SJCRH30 (cell line): ENCODE measurements at regions not wholly inside any gene's neighbourhood (a gene's known extent, or its start where the extent isn't known, plus 50 kb on each side); places are given as distances from the start of the nearest gene placed in this dataset.

Source experiments
- DNase-seq, 2 experiments: peaks; one replicate each; pipeline ENCODE4 v3.0.0-alpha.2; 2015 to 2020
- H3K27ac ChIP-seq: fragments of 250-450 bp; sonication (Bioruptor Pico); 2 replicates; pipeline ENCODE4 v1.5.1; 2020; ENCODE audit warnings: mild to moderate bottlenecking, moderate library complexity
- H3K27me3 ChIP-seq: fragments of 250-450 bp; sonication (Bioruptor Pico); 2 replicates; pipeline ENCODE4 v1.5.1; 2020; ENCODE audit warnings: mild to moderate bottlenecking, moderate library complexity
- H3K36me3 ChIP-seq: fragments of 250-450 bp; sonication (Bioruptor Pico); 2 replicates; pipeline ENCODE4 v1.5.1; 2020; ENCODE audit warnings: mild to moderate bottlenecking, moderate library complexity
- H3K4me1 ChIP-seq: fragments of 250-450 bp; sonication (Bioruptor Pico); 2 replicates; pipeline ENCODE4 v1.5.1; 2020; ENCODE audit warnings: mild to moderate bottlenecking, moderate library complexity
- H3K4me3 ChIP-seq: fragments of 250-450 bp; sonication (Bioruptor Pico); 2 replicates; pipeline ENCODE4 v1.5.1; 2020; ENCODE audit warnings: mild to moderate bottlenecking, moderate library complexity
- H3K9me3 ChIP-seq: fragments of 250-450 bp; sonication (Bioruptor Pico); replicated peaks from 2 replicates; pipeline ENCODE4 v1.5.1; 2020; ENCODE audit warnings: mild to moderate bottlenecking, moderate library complexity

DNA sequence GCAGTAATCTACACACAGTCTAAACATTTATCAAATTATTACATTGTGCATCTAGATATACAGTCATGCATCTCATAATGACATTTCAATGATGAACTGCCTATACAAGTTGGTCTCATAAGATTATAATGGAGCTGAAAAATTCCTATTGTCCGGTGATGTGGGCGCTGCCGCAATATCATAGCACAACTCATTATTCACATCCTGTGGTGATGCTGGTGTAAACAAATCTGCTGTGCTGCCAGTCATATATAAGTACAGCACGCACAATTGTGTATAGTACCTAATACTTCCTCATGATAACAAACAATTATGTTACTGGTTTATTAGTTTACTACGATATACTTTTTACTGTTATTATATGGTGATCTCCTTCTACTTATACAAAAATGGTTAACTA lies 768.8 kb upstream of the NOVA1 start:
- H3K36me3 ChIP-seq: no peaks in the 10 kb centered on the region
- H3K27me3 ChIP-seq: no peaks in the 10 kb centered on the region
- no peak overlapping the region for H3K4me3 ChIP-seq
- no peaks in the 10 kb centered on the region for H3K9me3 ChIP-seq
- no peak overlapping the region for H3K27ac ChIP-seq
- H3K4me1 ChIP-seq: no peaks in the 10 kb centered on the region
- no peak for DNase-seq

DNA sequence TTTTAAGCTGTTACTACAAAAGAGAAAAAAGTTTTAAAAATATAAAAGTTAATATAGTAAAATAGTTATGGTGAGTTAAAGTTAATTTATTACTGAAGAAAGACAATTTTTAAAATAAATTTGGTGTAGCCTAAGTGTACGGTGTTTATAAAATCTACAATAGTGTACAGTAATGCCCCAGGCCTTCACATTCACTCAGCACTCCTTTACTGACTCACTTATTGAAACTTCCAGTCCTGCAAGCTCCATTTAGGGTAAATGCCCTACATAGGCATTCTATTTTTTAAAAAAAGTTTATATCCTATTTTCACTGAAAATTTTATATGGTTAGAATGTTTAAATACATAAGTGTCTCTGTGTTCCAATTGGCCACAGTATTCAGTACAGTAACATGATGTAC lies 769.5 kb upstream of the NOVA1 start:
- Histone ChIP-seq H3K27ac (no peak overlapping the region), H3K4me1 (no peaks in the 10 kb centered on the region), H3K36me3 (no peaks in the 10 kb centered on the region), H3K9me3 (no peaks in the 10 kb centered on the region), H3K27me3 (no peaks in the 10 kb centered on the region), H3K4me3 (no peak overlapping the region)
- no peak for DNase-seq

DNA sequence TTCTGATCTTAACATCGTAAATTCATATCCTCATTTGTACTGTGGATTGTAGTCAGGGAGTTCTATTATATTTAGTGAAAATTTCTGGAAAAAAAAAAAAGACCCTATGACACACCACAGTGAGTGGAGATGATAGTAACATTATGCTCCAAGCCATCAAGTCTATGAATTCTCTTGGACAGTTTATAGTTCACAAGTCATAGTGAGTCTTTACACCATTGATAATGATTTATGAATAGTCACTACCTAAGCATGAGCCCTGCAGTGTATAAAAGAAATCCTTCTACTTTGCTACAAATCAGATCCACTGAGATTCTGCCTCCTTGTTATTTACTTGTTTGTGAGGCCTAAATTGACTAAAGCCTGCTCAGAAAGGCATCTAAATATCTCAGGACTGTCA lies 772.2 kb upstream of the NOVA1 start:
- Histone ChIP-seq H3K27ac (no peak overlapping the region), H3K4me3 (no peak overlapping the region), H3K9me3 (no peaks in the 10 kb centered on the region), H3K36me3 (no peaks in the 10 kb centered on the region), H3K4me1 (no peaks in the 10 kb centered on the region), H3K27me3 (no peaks in the 10 kb centered on the region)
- DNase-seq: no peak

DNA sequence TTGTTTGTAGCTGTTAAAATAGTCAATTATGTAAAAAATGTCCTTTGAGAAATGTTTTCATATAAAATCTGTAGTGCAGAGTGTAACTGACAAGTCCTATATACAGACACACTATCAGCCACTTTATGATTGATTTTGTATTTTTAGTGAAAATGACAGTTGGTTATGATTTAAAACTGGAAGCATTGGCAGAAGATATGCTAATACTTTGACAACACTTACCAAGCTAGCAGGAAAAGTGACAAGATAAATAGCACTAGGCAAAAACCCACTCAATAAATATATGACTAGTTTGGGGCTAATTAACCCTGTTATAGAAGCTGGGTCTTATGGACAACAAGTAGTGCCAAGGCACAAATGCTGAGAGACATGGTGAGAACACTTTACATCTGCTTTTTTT lies 772.9 kb upstream of the NOVA1 start:
- no peaks in the 10 kb centered on the region for H3K4me1 ChIP-seq
- DNase-seq: no peak
- no peaks in the 10 kb centered on the region for H3K36me3 ChIP-seq
- H3K27ac ChIP-seq: no peak overlapping the region
- no peaks in the 10 kb centered on the region for H3K9me3 ChIP-seq
- H3K27me3 ChIP-seq: no peaks in the 10 kb centered on the region
- no peak overlapping the region for H3K4me3 ChIP-seq

DNA sequence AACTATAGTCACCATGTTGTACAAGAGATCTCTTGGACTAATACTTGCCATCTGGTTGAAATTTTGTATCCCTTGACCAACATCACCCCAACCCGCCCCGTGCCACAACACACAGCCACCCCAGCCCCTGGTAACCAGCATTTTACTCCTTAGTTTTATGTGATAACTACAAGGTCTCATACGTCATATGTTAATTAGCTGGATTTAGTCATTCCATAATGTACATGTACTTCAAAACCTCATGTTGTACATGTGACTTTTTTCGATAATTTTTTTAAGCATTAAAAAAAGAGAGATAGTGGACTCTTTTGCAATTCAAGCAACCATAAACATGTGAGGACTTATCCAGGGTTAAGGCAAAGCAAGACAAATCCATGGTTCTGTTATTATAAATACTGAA lies 773.4 kb upstream of the NOVA1 start:
- no peaks in the 10 kb centered on the region for H3K9me3 ChIP-seq
- no peak overlapping the region for H3K27ac ChIP-seq
- H3K27me3 ChIP-seq: no peaks in the 10 kb centered on the region
- DNase-seq: no peak
- H3K36me3 ChIP-seq: no peaks in the 10 kb centered on the region
- H3K4me3 ChIP-seq: no peak overlapping the region
- H3K4me1 ChIP-seq: no peaks in the 10 kb centered on the region

DNA sequence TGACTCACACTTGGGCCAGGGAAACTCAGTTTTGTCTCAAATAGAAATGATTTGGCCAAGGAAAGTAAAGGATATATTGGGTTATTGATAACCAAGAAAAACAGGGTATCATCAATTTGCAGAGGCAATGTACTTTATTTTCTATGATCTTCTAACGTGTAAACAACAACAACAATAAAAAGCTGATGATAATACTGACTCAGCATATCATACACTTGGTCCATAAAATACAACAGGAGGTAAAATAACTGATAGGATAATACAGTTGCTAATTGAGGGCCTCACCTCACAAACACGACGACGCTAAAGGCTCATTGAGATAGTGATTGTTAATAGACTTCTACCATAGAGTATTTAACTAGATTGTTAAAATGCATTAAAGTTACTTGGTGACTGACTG lies 774.0 kb upstream of the NOVA1 start:
- no peak overlapping the region for H3K27ac ChIP-seq
- H3K4me1 ChIP-seq: no peaks in the 10 kb centered on the region
- no peaks in the 10 kb centered on the region for H3K9me3 ChIP-seq
- H3K4me3 ChIP-seq: no peak overlapping the region
- H3K27me3 ChIP-seq: no peaks in the 10 kb centered on the region
- no peak for DNase-seq
- no peaks in the 10 kb centered on the region for H3K36me3 ChIP-seq

DNA sequence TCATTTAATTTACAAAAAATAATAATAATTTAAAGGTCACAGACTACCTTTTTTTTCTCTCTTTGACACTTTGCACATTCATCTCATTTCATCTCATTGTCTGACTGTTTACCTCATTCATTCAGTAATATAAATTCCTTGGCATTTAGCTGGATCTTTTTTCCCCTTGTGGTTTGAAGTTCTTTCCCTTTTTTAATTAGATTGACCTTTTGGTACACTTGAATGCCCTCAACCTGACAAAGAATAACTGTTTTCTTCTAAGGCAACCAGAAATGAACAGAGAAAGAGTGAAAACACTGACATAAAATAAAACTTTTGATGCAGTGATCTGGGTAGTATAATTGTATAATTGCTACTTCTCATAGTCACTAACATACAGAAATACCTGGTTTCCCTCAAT lies 774.9 kb upstream of the NOVA1 start:
- Histone ChIP-seq H3K27me3 (no peaks in the 10 kb centered on the region), H3K4me3 (no peak overlapping the region), H3K9me3 (no peaks in the 10 kb centered on the region), H3K4me1 (no peaks in the 10 kb centered on the region), H3K27ac (no peak overlapping the region), H3K36me3 (no peaks in the 10 kb centered on the region)
- no peak for DNase-seq

DNA sequence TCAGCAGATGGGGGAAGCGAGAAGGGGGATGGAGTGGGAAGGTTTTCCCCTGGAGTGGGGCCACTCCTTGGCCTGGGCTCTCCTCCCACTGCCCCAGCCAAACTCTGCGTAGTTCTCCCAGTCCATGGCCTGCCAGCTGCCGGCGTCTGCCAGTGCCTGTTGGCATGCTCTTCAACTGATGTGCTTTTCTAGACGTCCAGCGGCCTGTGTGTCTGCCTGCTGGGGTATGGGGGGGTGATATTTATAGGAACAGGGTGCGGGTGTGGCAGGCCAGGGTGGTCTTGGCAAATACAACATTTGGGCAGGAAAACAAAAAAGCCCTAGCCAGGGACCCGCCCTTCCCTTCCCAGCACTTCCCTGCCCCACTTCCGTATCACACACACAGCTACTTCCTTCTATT lies 786.3 kb upstream of the NOVA1 start:
- H3K27ac ChIP-seq: no peak overlapping the region
- H3K27me3 ChIP-seq: no peaks in the 10 kb centered on the region
- no peaks in the 10 kb centered on the region for H3K9me3 ChIP-seq
- no peaks in the 10 kb centered on the region for H3K4me1 ChIP-seq
- H3K4me3 ChIP-seq: no peak overlapping the region
- H3K36me3 ChIP-seq: no peaks in the 10 kb centered on the region
- no peak for DNase-seq

DNA sequence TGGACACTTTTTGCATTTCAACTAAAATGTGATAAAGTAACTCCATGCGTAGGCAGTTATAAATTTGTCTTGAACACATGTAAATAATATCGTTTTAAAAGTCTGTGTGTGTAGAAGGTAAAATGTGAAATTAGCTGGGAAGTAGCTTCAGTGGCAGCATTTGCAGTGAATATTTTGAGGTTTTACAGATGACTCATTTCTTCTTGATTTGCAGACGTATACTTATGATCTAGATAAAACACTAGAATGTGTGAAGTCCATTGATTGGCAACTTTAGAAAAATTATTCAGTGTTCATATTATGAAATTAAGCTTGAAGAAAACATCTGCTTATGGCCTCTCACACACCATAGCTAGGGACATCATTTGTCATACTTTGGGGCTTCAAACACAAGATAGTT lies 788.6 kb upstream of the NOVA1 start:
- no peak for DNase-seq
- Histone ChIP-seq H3K27me3 (no peaks in the 10 kb centered on the region), H3K4me1 (no peaks in the 10 kb centered on the region), H3K27ac (no peak overlapping the region), H3K4me3 (no peak overlapping the region), H3K9me3 (no peaks in the 10 kb centered on the region), H3K36me3 (no peaks in the 10 kb centered on the region)

DNA sequence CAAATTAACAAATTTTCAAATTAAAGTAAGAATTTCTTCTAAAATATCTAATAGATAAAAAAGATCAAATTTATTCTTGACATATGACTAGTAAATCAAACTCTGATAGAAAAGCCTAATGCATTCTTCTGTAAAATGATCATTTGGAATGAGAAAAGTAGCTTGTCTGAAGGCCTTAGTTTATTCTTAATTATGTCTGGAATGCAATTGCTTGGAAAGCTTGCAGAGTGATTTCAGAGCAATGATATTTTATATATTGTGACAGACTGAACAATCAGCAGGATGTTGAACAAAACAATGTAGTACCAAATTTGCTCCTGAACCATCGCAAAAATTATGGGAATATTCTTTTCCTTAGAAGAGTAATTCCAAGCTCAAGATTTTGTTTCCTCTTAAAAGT lies 789.6 kb upstream of the NOVA1 start:
- H3K4me3 ChIP-seq: no peak overlapping the region
- no peak overlapping the region for H3K27ac ChIP-seq
- DNase-seq: no peak

DNA sequence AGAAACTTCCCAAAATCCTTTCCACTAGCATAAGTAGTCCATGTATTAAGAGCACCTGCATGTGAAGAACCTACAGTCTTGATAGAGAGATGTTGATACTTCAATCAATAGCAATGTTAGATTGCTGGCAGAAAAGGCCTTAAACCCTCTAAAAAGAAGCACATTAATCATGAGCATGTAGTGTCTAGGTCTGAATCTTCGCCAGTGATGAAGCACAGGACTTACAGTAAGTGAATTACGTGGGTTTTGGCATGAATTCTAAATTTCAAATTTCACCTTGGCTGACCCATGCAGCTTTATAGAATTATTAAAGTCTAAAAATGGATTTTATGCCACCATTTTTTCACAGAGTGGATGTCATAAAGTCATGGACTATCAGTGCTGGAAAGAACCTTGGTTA lies 791.6 kb upstream of the NOVA1 start:
- no peak for DNase-seq
- Histone ChIP-seq H3K4me1 (no peaks in the 10 kb centered on the region), H3K27me3 (no peaks in the 10 kb centered on the region), H3K4me3 (no peak overlapping the region), H3K36me3 (no peaks in the 10 kb centered on the region), H3K9me3 (no peaks in the 10 kb centered on the region), H3K27ac (no peak overlapping the region)

More for the DNA sequence above, 789.6 kb upstream of the NOVA1 start:
- H3K4me1 ChIP-seq: no peaks in the 10 kb centered on the region
- no peaks in the 10 kb centered on the region for H3K36me3 ChIP-seq
- no peaks in the 10 kb centered on the region for H3K27me3 ChIP-seq
- no peaks in the 10 kb centered on the region for H3K9me3 ChIP-seq

DNA sequence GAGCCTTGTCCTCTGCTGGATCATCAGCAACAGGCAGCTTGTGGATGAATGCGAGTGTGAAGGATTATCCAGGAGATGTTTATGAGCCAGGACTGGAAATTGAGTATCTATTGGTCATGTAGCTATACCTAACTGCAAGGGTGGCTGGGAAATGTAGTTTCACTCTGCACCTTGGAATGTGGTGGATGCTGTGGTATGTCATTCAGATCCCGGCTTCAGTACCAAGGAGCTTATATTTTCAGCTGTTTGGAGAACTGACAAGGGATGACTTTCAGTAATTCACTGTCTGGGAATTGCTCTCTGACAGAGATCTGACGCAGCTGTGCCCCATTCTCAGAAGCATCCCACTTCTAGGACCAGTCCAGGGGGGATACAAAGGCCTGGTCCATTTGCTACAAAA lies 792.3 kb upstream of the NOVA1 start:
- H3K4me3 ChIP-seq: no peak overlapping the region
- DNase-seq: no peak

DNA sequence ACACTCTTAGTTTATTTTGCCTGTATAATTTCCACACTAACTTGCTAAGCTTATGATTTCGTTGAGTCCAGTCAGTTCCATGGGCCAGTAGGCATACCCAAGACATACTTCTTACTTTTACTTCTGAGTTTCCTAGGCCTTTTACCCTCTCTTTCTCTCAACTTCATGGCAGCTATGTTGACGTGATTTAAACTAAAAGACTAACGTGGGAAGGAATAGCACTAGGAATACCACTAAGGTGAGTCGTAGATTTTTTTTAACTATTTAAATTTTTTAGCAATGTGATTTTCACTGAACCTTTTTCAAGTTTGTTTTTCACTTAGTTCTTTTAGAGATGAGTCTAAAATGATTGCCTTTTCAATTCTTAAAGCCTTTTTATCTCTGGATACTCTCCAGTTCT lies 793.5 kb upstream of the NOVA1 start:
- Histone ChIP-seq H3K27me3 (no peaks in the 10 kb centered on the region), H3K27ac (no peak overlapping the region), H3K9me3 (no peaks in the 10 kb centered on the region), H3K36me3 (no peaks in the 10 kb centered on the region), H3K4me1 (no peaks in the 10 kb centered on the region), H3K4me3 (no peak overlapping the region)
- DNase-seq: no peak

More for the DNA sequence above, 792.3 kb upstream of the NOVA1 start:
- Histone ChIP-seq H3K4me1 (no peaks in the 10 kb centered on the region), H3K27ac (no peak overlapping the region), H3K36me3 (no peaks in the 10 kb centered on the region), H3K9me3 (no peaks in the 10 kb centered on the region), H3K27me3 (no peaks in the 10 kb centered on the region)

DNA sequence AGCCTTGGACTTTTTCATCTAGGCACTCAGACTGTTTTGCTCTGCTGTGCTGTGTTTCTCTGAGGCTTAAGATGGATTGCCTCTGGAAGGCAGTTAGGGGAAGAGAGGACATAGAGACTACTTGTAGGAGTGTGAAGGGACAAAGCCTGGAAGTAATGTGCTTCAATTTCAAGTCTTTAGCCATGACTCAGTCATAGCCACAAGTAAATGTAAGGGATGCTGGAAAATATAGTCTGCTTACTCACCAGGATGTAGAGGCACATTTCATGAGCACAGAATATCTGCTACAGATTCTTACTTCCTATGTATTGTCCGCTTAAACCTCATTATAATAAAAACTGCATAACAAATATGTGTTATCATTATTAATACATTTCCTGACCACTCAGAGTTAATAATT lies 794.3 kb upstream of the NOVA1 start:
- H3K4me1 ChIP-seq: no peaks in the 10 kb centered on the region
- DNase-seq: no peak
- no peak overlapping the region for H3K4me3 ChIP-seq
- no peak overlapping the region for H3K27ac ChIP-seq
- H3K27me3 ChIP-seq: no peaks in the 10 kb centered on the region
- no peaks in the 10 kb centered on the region for H3K36me3 ChIP-seq
- no peaks in the 10 kb centered on the region for H3K9me3 ChIP-seq

DNA sequence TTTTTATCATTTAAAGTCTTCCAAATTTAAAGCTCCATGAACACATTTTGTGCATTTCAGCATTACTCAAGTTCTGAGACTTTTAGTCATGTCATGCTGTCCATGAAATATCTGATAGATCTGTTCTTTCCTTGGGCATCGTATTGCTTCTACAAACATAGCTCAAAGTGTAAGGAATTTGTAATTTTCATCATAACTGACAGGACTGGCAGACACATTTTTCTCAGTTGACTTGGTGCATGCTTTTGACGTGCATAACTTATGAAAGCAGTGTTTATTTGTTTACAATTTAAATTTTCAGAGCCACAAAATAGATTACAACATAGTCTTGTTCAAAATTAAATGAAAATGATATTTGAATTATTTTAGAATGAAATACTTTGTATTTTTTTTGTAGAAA lies 812.1 kb upstream of the NOVA1 start:
- Histone ChIP-seq H3K27me3 (no peaks in the 10 kb centered on the region), H3K9me3 (no peaks in the 10 kb centered on the region), H3K4me3 (no peak overlapping the region), H3K36me3 (no peaks in the 10 kb centered on the region), H3K4me1 (no peaks in the 10 kb centered on the region), H3K27ac (no peak overlapping the region)
- DNase-seq: no peak

DNA sequence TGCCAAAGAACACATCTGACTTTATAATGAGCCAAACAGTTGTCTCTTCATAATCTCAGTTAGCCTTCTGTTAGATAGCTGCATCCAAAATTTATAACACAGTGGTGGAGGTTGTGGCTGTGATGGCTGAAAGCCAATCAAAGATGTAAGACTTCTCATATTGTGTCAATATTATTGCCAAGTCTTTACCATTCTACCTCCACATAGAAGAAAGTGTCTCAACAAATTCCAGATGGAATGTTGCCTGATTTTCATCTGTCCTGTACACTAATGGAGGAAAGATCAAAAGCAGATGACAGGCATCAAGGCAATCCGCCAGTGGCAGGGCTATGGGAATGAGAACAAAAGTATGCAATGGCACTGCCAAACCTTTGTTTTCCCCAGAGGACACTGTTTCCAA lies 813.1 kb upstream of the NOVA1 start:
- Histone ChIP-seq H3K4me1 (no peaks in the 10 kb centered on the region), H3K9me3 (no peaks in the 10 kb centered on the region), H3K36me3 (no peaks in the 10 kb centered on the region), H3K27ac (no peak overlapping the region), H3K4me3 (no peak overlapping the region), H3K27me3 (no peaks in the 10 kb centered on the region)
- DNase-seq: no peak

DNA sequence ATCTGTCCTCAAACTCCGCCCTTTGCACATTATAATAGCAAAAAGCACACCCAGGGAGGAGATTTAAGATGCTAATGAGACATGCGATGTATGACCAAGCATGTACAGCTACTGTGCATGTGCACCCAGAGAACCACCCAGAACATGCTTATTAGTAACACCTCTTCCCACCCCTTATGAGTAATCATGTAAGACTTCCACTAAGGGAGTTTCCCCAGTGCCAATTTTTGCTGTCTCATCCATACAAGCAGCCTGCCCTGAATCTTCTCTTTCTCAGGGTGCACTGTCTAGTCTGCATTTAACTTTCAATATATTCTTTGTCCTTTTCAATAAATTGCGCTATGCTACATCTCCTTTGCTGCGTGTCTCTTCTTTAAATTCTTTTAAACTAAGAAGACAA lies 830.0 kb upstream of the NOVA1 start:
- Histone ChIP-seq H3K36me3 (no peaks in the 10 kb centered on the region), H3K4me1 (no peaks in the 10 kb centered on the region), H3K27me3 (no peaks in the 10 kb centered on the region), H3K4me3 (no peak overlapping the region), H3K9me3 (no peaks in the 10 kb centered on the region), H3K27ac (no peak overlapping the region)
- no peak for DNase-seq
